Endodermal cell (in vitro differentiated cells): ENCODE measurements at regions not wholly inside any gene's neighbourhood (a gene's known extent, or its start where the extent isn't known, plus 50 kb on each side); places are given as distances from the start of the nearest gene placed in this dataset.

Experiments
- DNase-seq: peaks from one replicate; pipeline ENCODE4 v3.0.0-alpha.2; 2017
- H3K27ac ChIP-seq: 2 replicates; pipeline ENCODE4 v1.5.1; 2013; ENCODE audit warnings: mild to moderate bottlenecking, low read depth, low read length, moderate library complexity
- H3K27me3 ChIP-seq: 2 replicates; pipeline ENCODE4 v1.6.1; 2013; ENCODE audit warnings: mild to moderate bottlenecking, low read length, moderate library complexity; ENCODE audit not compliant: insufficient read depth, control insufficient read depth, poor library complexity, severe bottlenecking
- H3K36me3 ChIP-seq: 2 replicates; pipeline ENCODE4 v1.7.0; 2013; ENCODE audit warnings: mild to moderate bottlenecking, low read length, moderate library complexity; ENCODE audit not compliant: control insufficient read depth, insufficient read depth
- H3K4me1 ChIP-seq: one replicate; pipeline ENCODE4 v1.7.0; 2013; ENCODE audit warnings: low read length; ENCODE audit not compliant: control insufficient read depth, insufficient read depth
- H3K4me3 ChIP-seq: 2 replicates; pipeline ENCODE4 v1.5.1; 2013; ENCODE audit warnings: mild to moderate bottlenecking, low read length, moderate library complexity
- H3K9ac ChIP-seq: 2 replicates; pipeline ENCODE4 v1.6.1; 2013; ENCODE audit warnings: mild to moderate bottlenecking, low read length, moderate library complexity; ENCODE audit not compliant: poor library complexity, severe bottlenecking; ENCODE audit errors: extremely low read depth
- H3K9me3 ChIP-seq: 2 replicates; pipeline ENCODE4 v1.6.1; 2013; ENCODE audit warnings: mild to moderate bottlenecking, low read length, moderate library complexity; ENCODE audit not compliant: control insufficient read depth
- H3K27ac Mint-ChIP-seq: 2 replicates; pipeline ENCODE4 v1.8.0; 2020; ENCODE audit warnings: mixed read lengths
- H3K27me3 Mint-ChIP-seq: 2 replicates; pipeline ENCODE4 v1.8.0; 2021; ENCODE audit warnings: mild to moderate bottlenecking, mixed read lengths; ENCODE audit not compliant: insufficient read depth
- H3K36me3 Mint-ChIP-seq: 2 replicates; pipeline ENCODE4 v1.8.0; 2020; ENCODE audit warnings: low read depth, mixed read lengths
- H3K4me1 Mint-ChIP-seq: 2 replicates; pipeline ENCODE4 v1.8.0; 2020; ENCODE audit warnings: mixed read lengths
- H3K4me3 Mint-ChIP-seq: 2 replicates; pipeline ENCODE4 v1.8.0; 2020; ENCODE audit warnings: mild to moderate bottlenecking, moderate library complexity, mixed read lengths
- H3K9me3 Mint-ChIP-seq: 2 replicates; pipeline ENCODE4 v1.8.0; 2020; ENCODE audit warnings: mild to moderate bottlenecking, mixed read lengths
- WGBS, 2 experiments: methylation state at CpG; one replicate each; pipeline versions ENCODE4 v1.1.5 to v1.1.7; 2013; ENCODE audit warnings: missing lambda C conversion rate in 2 of 2, mixed read lengths in 1 of 2; ENCODE audit not compliant: insufficient coverage in 1 of 2, insufficient read length in 1 of 2; 5-methylcytosine and 5-hydroxymethylcytosine counted together
- TF ChIP-seq, protein P1 (sequence below): fragments of 200-600 bp; sonication (generic); conservative IDR thresholded peaks from 2 replicates; pipeline ENCODE4 v1.5.0; 2021; ENCODE audit warnings: antibody characterized with exemption, mild to moderate bottlenecking

DNA sequence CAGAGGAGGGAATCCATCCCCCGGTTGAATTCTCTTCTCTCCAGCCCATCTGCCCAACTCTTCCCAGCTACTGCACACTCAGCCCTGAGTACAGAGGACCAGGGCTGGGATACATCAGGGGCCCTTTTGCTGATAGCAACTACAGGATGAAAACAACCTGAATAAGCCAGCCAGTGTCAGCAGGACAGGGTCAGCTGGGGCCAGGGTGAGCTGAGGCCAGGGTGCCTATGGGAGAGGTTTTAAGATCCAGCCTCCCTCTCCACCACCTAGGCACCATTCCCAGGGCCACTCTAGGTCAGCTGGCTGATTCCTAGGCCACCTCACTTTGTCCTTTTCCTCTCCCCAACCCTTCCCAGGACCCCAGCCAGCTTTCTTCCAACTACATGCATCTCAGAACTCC lies 83.8 kb downstream of the MRPL46 start:
- WGBS, 2 experiments, result 86 to 87% methylated on average over 1 of the region's 1 CpG
- H3K9me3 ChIP-seq, result no peaks in the 10 kb centered on the region
- Mint-ChIP-seq H3K36me3 (no peaks in the 10 kb centered on the region), H3K27ac (no peak overlapping the region), H3K9me3 (peaks cover 2% of the 10 kb centered on the region), H3K4me1 (peaks cover 29% of the 10 kb centered on the region), H3K4me3 (no peak overlapping the region), H3K27me3 (peaks cover 64% of the 10 kb centered on the region)
- no peaks in the 10 kb centered on the region for H3K36me3 ChIP-seq
- peaks cover 82% of the 10 kb centered on the region for H3K27me3 ChIP-seq
- DNase-seq, result no peak
- no peak overlapping the region for H3K27ac ChIP-seq
- H3K9ac ChIP-seq, result no peak overlapping the region
- H3K4me3 ChIP-seq, result no peak overlapping the region
- TF ChIP-seq, protein P1, sequence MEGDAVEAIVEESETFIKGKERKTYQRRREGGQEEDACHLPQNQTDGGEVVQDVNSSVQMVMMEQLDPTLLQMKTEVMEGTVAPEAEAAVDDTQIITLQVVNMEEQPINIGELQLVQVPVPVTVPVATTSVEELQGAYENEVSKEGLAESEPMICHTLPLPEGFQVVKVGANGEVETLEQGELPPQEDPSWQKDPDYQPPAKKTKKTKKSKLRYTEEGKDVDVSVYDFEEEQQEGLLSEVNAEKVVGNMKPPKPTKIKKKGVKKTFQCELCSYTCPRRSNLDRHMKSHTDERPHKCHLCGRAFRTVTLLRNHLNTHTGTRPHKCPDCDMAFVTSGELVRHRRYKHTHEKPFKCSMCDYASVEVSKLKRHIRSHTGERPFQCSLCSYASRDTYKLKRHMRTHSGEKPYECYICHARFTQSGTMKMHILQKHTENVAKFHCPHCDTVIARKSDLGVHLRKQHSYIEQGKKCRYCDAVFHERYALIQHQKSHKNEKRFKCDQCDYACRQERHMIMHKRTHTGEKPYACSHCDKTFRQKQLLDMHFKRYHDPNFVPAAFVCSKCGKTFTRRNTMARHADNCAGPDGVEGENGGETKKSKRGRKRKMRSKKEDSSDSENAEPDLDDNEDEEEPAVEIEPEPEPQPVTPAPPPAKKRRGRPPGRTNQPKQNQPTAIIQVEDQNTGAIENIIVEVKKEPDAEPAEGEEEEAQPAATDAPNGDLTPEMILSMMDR, result no peak
- peaks cover 4% of the 10 kb centered on the region for H3K4me1 ChIP-seq

DNA sequence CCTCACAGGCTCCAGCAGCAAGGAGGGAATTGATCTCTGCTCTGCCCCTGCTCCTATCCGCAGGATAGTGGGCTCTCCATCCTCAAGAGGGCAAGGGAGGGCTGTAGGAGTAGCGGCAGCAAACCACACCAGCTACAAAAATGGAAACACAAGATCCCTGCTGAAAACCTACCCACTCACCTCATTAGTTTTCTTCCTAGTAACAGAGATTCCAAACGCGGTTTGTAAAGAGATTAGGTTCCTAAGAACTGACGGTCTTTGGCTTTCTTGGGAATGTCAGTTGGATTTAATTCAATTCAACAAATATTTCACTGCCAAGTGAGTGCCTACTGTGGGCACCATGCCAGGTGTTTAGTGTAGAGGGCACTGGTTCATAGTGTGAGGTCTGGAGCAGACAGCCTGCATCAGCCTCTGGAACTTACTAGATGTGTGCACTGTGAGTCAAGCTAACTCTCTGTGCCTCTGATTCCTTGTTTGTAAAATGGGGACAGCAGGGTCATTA lies 84.7 kb downstream of the MRPL46 start:
- Mint-ChIP-seq H3K27me3 (peaks cover 69% of the 10 kb centered on the region), H3K9me3 (peaks cover 5% of the 10 kb centered on the region), H3K4me3 (no peak overlapping the region), H3K27ac (no peak overlapping the region), H3K4me1 (peaks cover 21% of the 10 kb centered on the region), H3K36me3 (no peaks in the 10 kb centered on the region)
- peaks cover 88% of the 10 kb centered on the region for H3K27me3 ChIP-seq
- WGBS, 2 experiments, result 86 to 90% methylated on average over 2 to 5 of the region's 5 CpGs
- no peaks in the 10 kb centered on the region for H3K4me1 ChIP-seq
- TF ChIP-seq, protein P1, result no peak
- H3K9me3 ChIP-seq, result no peaks in the 10 kb centered on the region
- DNase-seq, result no peak
- H3K27ac ChIP-seq, result no peak overlapping the region
- no peak overlapping the region for H3K9ac ChIP-seq
- H3K36me3 ChIP-seq, result no peaks in the 10 kb centered on the region
- no peak overlapping the region for H3K4me3 ChIP-seq

DNA sequence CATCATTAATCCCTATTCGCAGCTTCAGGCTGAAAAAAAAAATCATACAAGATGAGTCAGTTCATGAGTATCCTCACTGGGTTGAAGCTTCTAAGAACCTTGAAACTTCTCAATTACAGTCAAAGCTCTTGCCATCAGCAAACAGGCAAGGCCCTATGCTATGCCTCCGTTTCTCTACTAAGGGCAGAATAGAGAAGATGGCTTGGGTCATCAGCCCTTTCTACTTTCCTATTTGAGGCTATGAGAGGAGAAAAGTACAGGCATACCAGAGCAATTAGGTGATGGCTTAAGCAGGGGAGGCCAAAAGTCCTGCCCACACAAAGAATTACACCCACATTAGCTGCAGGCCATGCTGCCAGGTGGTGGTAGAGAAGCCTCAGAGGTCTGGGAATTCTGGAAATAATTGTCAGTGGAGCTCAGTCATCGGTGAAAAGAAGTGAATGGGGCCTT lies 89.0 kb downstream of the MRPL46 start:
- no peak for DNase-seq
- H3K9me3 ChIP-seq, result no peaks in the 10 kb centered on the region
- H3K36me3 Mint-ChIP-seq, result no peaks in the 10 kb centered on the region
- no peak overlapping the region for H3K4me3 Mint-ChIP-seq
- H3K27ac Mint-ChIP-seq, result no peak overlapping the region
- 90 to 93% methylated on average over 2 to 3 of the region's 3 CpGs for WGBS, 2 experiments
- no peak overlapping the region for H3K27ac ChIP-seq
- H3K9ac ChIP-seq, result no peak overlapping the region
- peaks cover 91% of the 10 kb centered on the region for H3K27me3 ChIP-seq
- peaks cover 4% of the 10 kb centered on the region for H3K9me3 Mint-ChIP-seq
- no peaks in the 10 kb centered on the region for H3K4me1 ChIP-seq
- no peak overlapping the region for H3K4me3 ChIP-seq
- peaks cover 10% of the 10 kb centered on the region for H3K4me1 Mint-ChIP-seq
- TF ChIP-seq, protein P1, result no peak
- H3K27me3 Mint-ChIP-seq, result peaks cover 84% of the 10 kb centered on the region
- no peaks in the 10 kb centered on the region for H3K36me3 ChIP-seq
